22Rv1 (cell line): ENCODE measurements at regions not wholly inside any gene's neighbourhood (a gene's known extent, or its start where the extent isn't known, plus 50 kb on each side); places are given as distances from the start of the nearest gene placed in this dataset.

Experiments used
- H3K27ac ChIP-seq: fragments of 450-650 bp; 2 replicates; pipeline ENCODE4 v1.5.1; 2017
- ZFX ChIP-seq: fragments of 450-650 bp; IDR thresholded peaks from 2 replicates; pipeline ENCODE4 v1.6.1; 2017; ENCODE audit warnings: antibody characterized with exemption, borderline replicate concordance
- TF ChIP-seq, protein P1 (sequence below): fragments of 450-650 bp; IDR thresholded peaks from 2 replicates; pipeline ENCODE4 v1.5.1; 2017; ENCODE audit warnings: mild to moderate bottlenecking

DNA sequence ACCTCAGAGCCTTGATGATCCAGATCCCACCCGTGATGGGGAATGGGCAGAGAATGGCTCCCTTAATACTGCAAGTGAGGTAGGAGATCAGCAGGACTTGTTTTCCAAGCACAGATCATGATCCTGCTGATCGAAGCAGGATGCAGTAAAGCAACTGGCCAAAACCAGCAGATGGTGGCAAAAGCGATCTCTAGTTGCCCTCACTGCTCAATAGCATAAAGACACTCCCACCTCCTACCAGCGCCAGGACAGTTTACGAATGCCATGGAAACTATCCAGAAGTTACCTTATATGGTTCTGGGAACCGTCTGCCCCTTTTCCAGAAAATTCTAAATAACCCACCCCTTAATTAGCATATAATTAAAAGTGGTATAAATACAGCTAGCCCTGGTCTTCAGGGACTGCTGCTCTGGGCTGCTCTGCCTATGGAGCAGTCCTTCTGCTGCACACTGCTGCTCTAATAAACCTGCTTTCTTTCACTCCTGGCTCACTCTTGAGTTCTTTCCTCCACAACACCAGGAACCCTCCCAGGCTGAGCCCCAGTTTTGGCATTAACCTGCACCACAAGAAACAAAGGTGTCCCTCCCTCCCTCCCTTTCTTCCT lies 415.8 kb downstream of the PREX1 start:
- no peak overlapping the region for H3K27ac ChIP-seq
- TF ChIP-seq ZFX: no peak
- TF ChIP-seq, protein P1, sequence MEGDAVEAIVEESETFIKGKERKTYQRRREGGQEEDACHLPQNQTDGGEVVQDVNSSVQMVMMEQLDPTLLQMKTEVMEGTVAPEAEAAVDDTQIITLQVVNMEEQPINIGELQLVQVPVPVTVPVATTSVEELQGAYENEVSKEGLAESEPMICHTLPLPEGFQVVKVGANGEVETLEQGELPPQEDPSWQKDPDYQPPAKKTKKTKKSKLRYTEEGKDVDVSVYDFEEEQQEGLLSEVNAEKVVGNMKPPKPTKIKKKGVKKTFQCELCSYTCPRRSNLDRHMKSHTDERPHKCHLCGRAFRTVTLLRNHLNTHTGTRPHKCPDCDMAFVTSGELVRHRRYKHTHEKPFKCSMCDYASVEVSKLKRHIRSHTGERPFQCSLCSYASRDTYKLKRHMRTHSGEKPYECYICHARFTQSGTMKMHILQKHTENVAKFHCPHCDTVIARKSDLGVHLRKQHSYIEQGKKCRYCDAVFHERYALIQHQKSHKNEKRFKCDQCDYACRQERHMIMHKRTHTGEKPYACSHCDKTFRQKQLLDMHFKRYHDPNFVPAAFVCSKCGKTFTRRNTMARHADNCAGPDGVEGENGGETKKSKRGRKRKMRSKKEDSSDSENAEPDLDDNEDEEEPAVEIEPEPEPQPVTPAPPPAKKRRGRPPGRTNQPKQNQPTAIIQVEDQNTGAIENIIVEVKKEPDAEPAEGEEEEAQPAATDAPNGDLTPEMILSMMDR: no peak

DNA sequence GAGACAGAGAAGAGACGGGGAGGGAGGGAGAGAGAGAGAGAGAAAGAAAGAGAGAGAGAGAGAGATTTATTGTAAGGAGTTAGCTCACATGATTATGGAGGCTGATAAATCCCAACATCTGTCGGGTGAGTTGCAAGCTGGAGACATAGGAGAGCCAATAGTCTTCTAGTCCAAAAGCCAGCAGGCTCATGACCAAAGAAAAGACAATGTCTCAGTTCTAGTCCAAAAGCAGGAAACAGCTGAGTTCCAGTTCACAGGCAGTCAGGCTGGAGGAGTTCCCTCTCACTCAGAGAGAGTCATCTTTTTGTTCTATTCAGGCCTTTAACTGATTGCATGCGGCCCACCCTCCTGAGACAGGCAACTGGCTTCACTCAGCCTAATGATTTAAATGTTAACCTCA lies 416.6 kb downstream of the PREX1 start:
- H3K27ac ChIP-seq: no peak overlapping the region
- no peak for TF ChIP-seq ZFX
- TF ChIP-seq, protein P1: no peak

DNA sequence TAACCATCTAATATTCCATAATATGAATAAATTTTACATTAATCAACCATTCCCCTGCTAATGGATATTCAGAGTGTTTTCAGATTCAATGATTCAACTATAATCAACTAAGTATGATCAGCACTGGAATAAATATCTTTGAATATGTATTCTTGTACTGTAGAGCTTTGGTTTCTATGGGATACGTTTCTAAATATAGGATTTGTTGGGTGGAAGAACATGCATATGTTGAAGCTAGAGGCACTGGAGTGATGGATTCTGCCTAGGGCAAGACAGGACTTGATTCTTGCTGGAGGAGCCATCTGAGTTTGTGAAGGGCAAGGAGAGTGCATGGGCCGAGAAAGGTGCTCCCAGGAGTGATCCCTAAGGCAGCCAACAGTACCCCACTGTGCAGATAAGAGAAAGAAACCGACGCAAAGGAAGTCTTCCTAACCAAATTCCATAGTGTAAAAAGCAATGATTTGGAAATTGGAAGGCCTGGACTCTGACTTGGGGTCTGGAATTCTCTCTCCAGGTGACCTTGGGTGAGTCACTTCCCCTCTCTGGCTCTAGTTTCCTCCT lies 418.7 kb downstream of the PREX1 start:
- TF ChIP-seq, protein P1: no peak
- TF ChIP-seq ZFX: no peak
- no peak overlapping the region for H3K27ac ChIP-seq

DNA sequence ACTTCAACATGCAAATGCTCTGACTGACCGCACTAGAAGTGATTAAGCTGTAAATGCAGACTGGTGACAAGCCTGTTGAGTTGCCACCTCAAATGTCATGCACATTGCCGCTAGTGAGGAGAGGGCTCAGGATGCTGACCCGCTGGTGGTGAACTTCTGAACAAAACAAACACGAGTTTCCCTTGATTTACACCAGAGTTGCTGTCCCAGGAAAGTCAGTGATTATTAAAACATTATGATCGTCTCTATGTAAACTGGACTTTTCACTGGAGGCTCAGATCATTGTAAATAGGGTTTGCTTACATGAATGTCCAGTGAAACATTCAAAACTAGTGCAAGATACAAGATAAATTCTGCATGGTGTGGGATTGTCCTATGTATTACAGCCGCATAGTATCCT lies 420.1 kb downstream of the PREX1 start:
- TF ChIP-seq ZFX: no peak
- TF ChIP-seq, protein P1: no peak
- H3K27ac ChIP-seq: no peak overlapping the region

DNA sequence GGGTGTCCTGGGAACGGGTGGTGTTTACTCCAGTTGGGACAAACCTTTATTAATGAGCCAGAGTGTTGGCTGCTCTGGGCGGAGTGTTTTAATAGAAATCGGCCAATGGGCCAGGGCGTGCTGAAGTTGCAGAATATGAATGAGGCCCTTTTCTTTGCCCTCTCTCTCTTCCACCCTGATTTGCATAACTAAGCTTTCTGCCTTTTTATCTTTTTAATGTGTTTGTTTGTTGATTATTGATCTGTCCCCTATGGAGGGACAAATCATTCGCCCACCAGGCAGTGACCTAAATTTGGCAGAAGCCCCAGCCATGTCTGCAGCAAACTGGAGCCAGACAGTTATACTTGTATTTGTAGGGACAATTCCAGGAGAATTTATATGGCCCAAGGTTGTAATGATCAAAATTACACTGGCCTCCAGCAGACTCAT lies 420.9 kb downstream of the PREX1 start:
- no peak for TF ChIP-seq ZFX
- TF ChIP-seq, protein P1: no peak

DNA sequence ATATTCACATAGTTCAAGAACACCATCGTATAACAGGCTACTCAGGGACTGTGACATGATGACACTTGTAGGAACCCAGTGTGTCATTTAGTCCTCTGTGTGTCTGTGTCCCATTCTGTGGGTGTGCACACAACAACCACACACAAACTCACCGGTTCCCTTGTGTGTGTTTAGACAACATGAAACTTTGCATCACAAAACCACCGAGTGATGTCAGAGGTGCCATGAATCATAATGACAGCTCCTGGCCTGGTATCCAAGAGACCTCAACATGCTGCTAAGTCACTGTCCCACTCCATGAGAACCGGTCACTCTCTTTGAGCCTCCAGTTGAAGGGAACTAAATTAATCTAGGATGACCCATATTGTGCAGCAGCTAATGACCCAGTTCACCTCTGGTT lies 421.3 kb downstream of the PREX1 start:
- TF ChIP-seq, protein P1: no peak
- TF ChIP-seq ZFX: no peak
- no peak overlapping the region for H3K27ac ChIP-seq

More for the DNA sequence above, 420.9 kb downstream of the PREX1 start:
- no peak overlapping the region for H3K27ac ChIP-seq

DNA sequence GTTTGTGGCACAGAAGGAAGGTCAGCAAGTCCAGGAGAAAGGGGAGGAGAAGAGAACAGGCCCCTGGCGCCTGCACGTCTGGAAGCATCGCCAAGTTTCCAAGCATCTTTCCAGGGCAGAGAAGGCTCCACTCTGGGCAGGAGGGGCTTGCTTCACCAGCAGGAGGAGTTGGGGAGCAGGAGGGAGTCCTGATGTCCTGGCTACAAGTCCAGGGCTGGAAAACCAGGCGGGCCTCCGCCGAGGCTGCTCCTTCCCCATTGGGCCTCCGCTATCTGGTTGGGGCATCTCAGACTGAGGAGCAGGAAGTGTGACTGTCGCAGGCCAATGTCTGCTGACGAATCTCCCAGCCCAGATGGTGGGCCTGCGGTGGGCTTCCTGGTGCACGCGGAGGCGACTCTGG lies 421.9 kb downstream of the PREX1 start:
- TF ChIP-seq, protein P1: no peak
- TF ChIP-seq ZFX: no peak
- H3K27ac ChIP-seq: no peak overlapping the region
